MM.1S (cell line): ENCODE measurements at regions not wholly inside any gene's neighbourhood (a gene's known extent, or its start where the extent isn't known, plus 50 kb on each side); places are given as distances from the start of the nearest gene placed in this dataset.

Experiments used
- DNase-seq: peaks from one replicate; pipeline ENCODE4 v3.0.0-alpha.2; 2015
- H2AFZ ChIP-seq: fragments of 300-600 bp; sonication (generic); 2 replicates; pipeline ENCODE4 v1.6.0; 2016; ENCODE audit warnings: antibody characterized with exemption, low read length
- H3F3A ChIP-seq: fragments of 300-600 bp; sonication (generic); 2 replicates; pipeline ENCODE4 v1.6.1; 2016; ENCODE audit warnings: mild to moderate bottlenecking, antibody characterized with exemption, low read length, moderate library complexity, mixed read lengths; ENCODE audit not compliant: insufficient read depth
- H3K27ac ChIP-seq: fragments of 300-600 bp; sonication (generic); 2 replicates; pipeline ENCODE4 v1.5.1; 2016; ENCODE audit warnings: mild to moderate bottlenecking, low read length
- H3K27me3 ChIP-seq: fragments of 300-600 bp; sonication (generic); replicated peaks from 2 replicates; pipeline ENCODE4 v1.6.0; 2016; ENCODE audit warnings: low read length; ENCODE audit not compliant: insufficient read depth
- H3K36me3 ChIP-seq: fragments of 300-600 bp; sonication (generic); replicated peaks from 2 replicates; pipeline ENCODE4 v1.6.1; 2016; ENCODE audit warnings: mild to moderate bottlenecking, low read length, mixed read lengths; ENCODE audit not compliant: insufficient read depth
- H3K4me1 ChIP-seq: fragments of 300-600 bp; sonication (generic); 2 replicates; pipeline ENCODE4 v1.6.1; 2016; ENCODE audit warnings: low read length, mixed read lengths
- H3K4me2 ChIP-seq: fragments of 300-600 bp; sonication (generic); 2 replicates; pipeline ENCODE4 v1.6.0; 2016; ENCODE audit warnings: low read depth, low read length
- H3K4me3 ChIP-seq: fragments of 300-600 bp; sonication (generic); 2 replicates; pipeline ENCODE4 v1.5.1; 2016; ENCODE audit warnings: low read length, mixed read lengths
- H3K79me2 ChIP-seq: fragments of 300-600 bp; sonication (generic); 2 replicates; pipeline ENCODE4 v1.6.1; 2016; ENCODE audit warnings: mixed run types, low read length, mixed read lengths
- H3K9ac ChIP-seq: fragments of 300-600 bp; sonication (generic); 2 replicates; pipeline ENCODE4 v1.6.1; 2016; ENCODE audit warnings: low read length, mixed read lengths
- H3K9me2 ChIP-seq: fragments of 300-600 bp; sonication (generic); replicated peaks from 2 replicates; pipeline ENCODE4 v1.6.1; 2016; ENCODE audit warnings: mild to moderate bottlenecking, low read length, mixed read lengths; ENCODE audit not compliant: insufficient read depth
- H3K9me3 ChIP-seq: fragments of 300-600 bp; sonication (generic); replicated peaks from 2 replicates; pipeline ENCODE4 v1.6.1; 2016; ENCODE audit warnings: mild to moderate bottlenecking, low read length, mixed read lengths; ENCODE audit not compliant: insufficient read depth
- H4K20me1 ChIP-seq: fragments of 300-600 bp; sonication (generic); 2 replicates; pipeline ENCODE4 v1.6.1; 2016; ENCODE audit warnings: mild to moderate bottlenecking, low read length, moderate library complexity, mixed read lengths; ENCODE audit not compliant: insufficient read depth
- EZH2 ChIP-seq: fragments of 300-600 bp; sonication (generic); optimal IDR thresholded peaks from 2 replicates; pipeline ENCODE3; 2017; ENCODE audit warnings: low read depth, mild to moderate bottlenecking, antibody characterized with exemption, low read length, mixed read lengths
- EZH2phosphoT487 ChIP-seq: fragments of 300-600 bp; sonication (generic); IDR thresholded peaks from 2 replicates; pipeline ENCODE4 v1.6.1; 2018; ENCODE audit warnings: antibody characterized with exemption, low read length
- TF ChIP-seq, protein P1 (sequence below): fragments of 300-600 bp; sonication (generic); IDR thresholded peaks from 2 replicates; pipeline ENCODE4 v1.5.1; 2016; ENCODE audit warnings: antibody characterized with exemption, low read length, mixed read lengths

- no peaks in the 10 kb centered on the region for H3K9me2 ChIP-seq
- no peaks in the 10 kb centered on the region for H3K79me2 ChIP-seq
- no peak overlapping the region for H2AFZ ChIP-seq
- no peaks in the 10 kb centered on the region for H3K27me3 ChIP-seq
- H3K9me3 ChIP-seq: no peaks in the 10 kb centered on the region
- no peak overlapping the region for H3K4me3 ChIP-seq
- no peaks in the 10 kb centered on the region for H3K36me3 ChIP-seq
- H3K27ac ChIP-seq: no peak overlapping the region
- no peaks in the 10 kb centered on the region for H3F3A ChIP-seq
- no peak for DNase-seq
- H3K9ac ChIP-seq: no peak overlapping the region
- H3K4me1 ChIP-seq: no peaks in the 10 kb centered on the region
- no peaks in the 10 kb centered on the region for H4K20me1 ChIP-seq
- no peak overlapping the region for H3K4me2 ChIP-seq
- TF ChIP-seq, protein P1, sequence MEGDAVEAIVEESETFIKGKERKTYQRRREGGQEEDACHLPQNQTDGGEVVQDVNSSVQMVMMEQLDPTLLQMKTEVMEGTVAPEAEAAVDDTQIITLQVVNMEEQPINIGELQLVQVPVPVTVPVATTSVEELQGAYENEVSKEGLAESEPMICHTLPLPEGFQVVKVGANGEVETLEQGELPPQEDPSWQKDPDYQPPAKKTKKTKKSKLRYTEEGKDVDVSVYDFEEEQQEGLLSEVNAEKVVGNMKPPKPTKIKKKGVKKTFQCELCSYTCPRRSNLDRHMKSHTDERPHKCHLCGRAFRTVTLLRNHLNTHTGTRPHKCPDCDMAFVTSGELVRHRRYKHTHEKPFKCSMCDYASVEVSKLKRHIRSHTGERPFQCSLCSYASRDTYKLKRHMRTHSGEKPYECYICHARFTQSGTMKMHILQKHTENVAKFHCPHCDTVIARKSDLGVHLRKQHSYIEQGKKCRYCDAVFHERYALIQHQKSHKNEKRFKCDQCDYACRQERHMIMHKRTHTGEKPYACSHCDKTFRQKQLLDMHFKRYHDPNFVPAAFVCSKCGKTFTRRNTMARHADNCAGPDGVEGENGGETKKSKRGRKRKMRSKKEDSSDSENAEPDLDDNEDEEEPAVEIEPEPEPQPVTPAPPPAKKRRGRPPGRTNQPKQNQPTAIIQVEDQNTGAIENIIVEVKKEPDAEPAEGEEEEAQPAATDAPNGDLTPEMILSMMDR: no peak
- no peak for TF ChIP-seq EZH2phosphoT487
- TF ChIP-seq EZH2: no peak
Observed at GRCh38 chr16:65722429-65722828, 600.6 kb upstream of the CDH11 start.

DNA sequence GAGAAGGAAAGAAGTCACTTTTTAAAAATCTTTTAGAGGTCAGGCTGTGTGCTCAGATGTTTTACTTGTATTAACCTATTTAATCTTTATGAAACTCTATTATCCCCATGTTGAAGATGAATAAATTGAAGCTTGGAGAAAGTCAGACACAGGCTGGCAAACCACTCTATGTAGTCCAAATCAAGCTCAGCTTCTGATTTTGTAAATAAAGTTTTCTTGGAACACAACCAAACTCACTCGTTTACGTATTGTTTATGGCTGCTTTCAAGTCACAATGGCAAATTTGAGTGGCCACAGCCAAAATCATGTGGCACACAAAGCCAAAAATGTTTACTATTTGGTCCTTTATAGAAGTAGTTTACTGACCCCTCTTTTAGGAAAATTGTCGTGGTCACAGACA lies 596.0 kb upstream of the CDH11 start:
- no peak overlapping the region for H2AFZ ChIP-seq
- H3K79me2 ChIP-seq: no peaks in the 10 kb centered on the region
- no peaks in the 10 kb centered on the region for H3K4me1 ChIP-seq
- H3K36me3 ChIP-seq: no peaks in the 10 kb centered on the region
- no peaks in the 10 kb centered on the region for H3F3A ChIP-seq
- TF ChIP-seq, protein P1: no peak
- TF ChIP-seq EZH2phosphoT487 (no peak), EZH2 (no peak)
- H3K9me2 ChIP-seq: no peaks in the 10 kb centered on the region
- H3K4me2 ChIP-seq: no peak overlapping the region
- DNase-seq: no peak
- H3K9me3 ChIP-seq: no peaks in the 10 kb centered on the region
- H3K4me3 ChIP-seq: no peak overlapping the region
- no peak overlapping the region for H3K9ac ChIP-seq
- H3K27me3 ChIP-seq: no peaks in the 10 kb centered on the region
- no peaks in the 10 kb centered on the region for H4K20me1 ChIP-seq
- H3K27ac ChIP-seq: no peak overlapping the region

- no peaks in the 10 kb centered on the region for H3K4me1 ChIP-seq
- no peak overlapping the region for H3K4me3 ChIP-seq
- H3F3A ChIP-seq: no peaks in the 10 kb centered on the region
- H4K20me1 ChIP-seq: no peaks in the 10 kb centered on the region
- H3K36me3 ChIP-seq: no peaks in the 10 kb centered on the region
- no peak overlapping the region for H3K4me2 ChIP-seq
- no peak overlapping the region for H2AFZ ChIP-seq
- no peak for DNase-seq
- no peaks in the 10 kb centered on the region for H3K79me2 ChIP-seq
- no peak overlapping the region for H3K9ac ChIP-seq
- no peaks in the 10 kb centered on the region for H3K27me3 ChIP-seq
- no peak for TF ChIP-seq EZH2
- TF ChIP-seq, protein P1: no peak
- TF ChIP-seq EZH2phosphoT487: no peak
- no peak overlapping the region for H3K27ac ChIP-seq
- no peaks in the 10 kb centered on the region for H3K9me2 ChIP-seq
- H3K9me3 ChIP-seq: no peaks in the 10 kb centered on the region
Observed at GRCh38 chr16:65716737-65717700, 595.2 kb upstream of the CDH11 start.
